AG04449 (cell line): ENCODE measurements at regions not wholly inside any gene's neighbourhood (a gene's known extent, or its start where the extent isn't known, plus 50 kb on each side); places are given as distances from the start of the nearest gene placed in this dataset.

Source experiments
- CTCF ChIA-PET: fragments of 350-600 bp; formaldehyde crosslinking; extraction: SDS; loops from one replicate; lab custom pipeline; 2021; ENCODE audit warnings: antibody characterized with exemption; lab: Yijun Ruan, JAX
- POLR2A ChIA-PET: fragments of 400-600, 350-600 bp; formaldehyde crosslinking; extraction: SDS; loops from one replicate; lab custom pipeline; 2020; ENCODE audit warnings: antibody characterized with exemption, inconsistent platforms; lab: Yijun Ruan, JAX
- DNase-seq: peaks from one replicate; pipeline ENCODE4 v3.0.0-alpha.2; 2010; ENCODE audit warnings: low read depth, low spot score
- H3K4me3 ChIP-seq: 2 replicates; pipeline ENCODE4 v1.5.1; 2011; ENCODE audit warnings: low read depth, mild to moderate bottlenecking, control low read depth, low read length
- CTCF ChIP-seq: IDR thresholded peaks from one replicate; pipeline ENCODE4 v1.5.1; 2011; ENCODE audit warnings: mild to moderate bottlenecking, moderate library complexity, low read length, control low read depth, inconsistent platforms; ENCODE audit not compliant: insufficient read depth; ENCODE audit errors: missing control alignments

GRCh38 chr7:41536122-41536872 is 166.6 kb downstream of the INHBA start:
- ChIA-PET POLR2A (no interaction called here), CTCF (interaction anchor here (0.6 to 0.9 kb wide), 2 partner anchors 27 to 160 kb away, joined by 3 read pairs; no protein-coding TSS in a partner anchor)
- DNase-seq, result no peak
- H3K4me3 ChIP-seq, result no peak overlapping the region
- TF ChIP-seq CTCF, result no peak

GRCh38 chr7:41529831-41530230 is 173.1 kb downstream of the INHBA start:
- ChIA-PET POLR2A (no interaction called here), CTCF (no interaction called here)
- no peak for TF ChIP-seq CTCF
- DNase-seq, result no peak
- H3K4me3 ChIP-seq, result no peak overlapping the region

GRCh38 chr7:41524876-41525275 is 178.0 kb downstream of the INHBA start:
- no peak overlapping the region for H3K4me3 ChIP-seq
- ChIA-PET CTCF (no interaction called here), POLR2A (no interaction called here)
- no peak for DNase-seq
- TF ChIP-seq CTCF, result no peak

- ChIA-PET POLR2A (no interaction called here), CTCF (no interaction called here)
- DNase-seq, result no peak
These were observed 182.4 kb downstream of the INHBA start for GRCh38 chr7:41520445-41520844.

GRCh38 chr7:41517771-41518170 is 185.1 kb downstream of the INHBA start:
- ChIA-PET CTCF (no interaction called here), POLR2A (no interaction called here)
- DNase-seq, result no peak
- H3K4me3 ChIP-seq, result no peak overlapping the region
- TF ChIP-seq CTCF, result no peak

More at GRCh38 chr7:41520445-41520844, 182.4 kb downstream of the INHBA start:
- no peak overlapping the region for H3K4me3 ChIP-seq
- TF ChIP-seq CTCF, result no peak

- TF ChIP-seq CTCF, result no peak
- DNase-seq, result no peak
- ChIA-PET CTCF (no interaction called here), POLR2A (no interaction called here)
- no peak overlapping the region for H3K4me3 ChIP-seq
These were observed 194.1 kb downstream of the INHBA start for GRCh38 chr7:41508755-41509154.
